H1 (cell line): ENCODE measurements at regions not wholly inside any gene's neighbourhood (a gene's known extent, or its start where the extent isn't known, plus 50 kb on each side); places are given as distances from the start of the nearest gene placed in this dataset.

ENCODE experiments used
- CTCF ChIA-PET: fragments of 300-600 bp; sonication (Branson Sonifier 250); formaldehyde crosslinking; loops from one replicate; lab custom pipeline; 2021; ENCODE audit not compliant: partially characterized antibody; lab: Charles Lee
- POLR2A ChIA-PET: fragments of 300-600 bp; sonication (Branson Sonifier 250); formaldehyde crosslinking; loops from one replicate; lab custom pipeline; 2021; ENCODE audit warnings: inconsistent platforms; ENCODE audit not compliant: partially characterized antibody; lab: Charles Lee
- DNase-seq, 2 experiments: peaks; one replicate each; pipeline versions ENCODE4 v3.0.0 to v3.0.0-alpha.2; 2010 to 2022; ENCODE audit warnings: low spot score in 2 of 2, low read depth in 1 of 2, mixed read lengths in 1 of 2
- FAIRE-seq: peaks from 2 replicates; lab custom pipeline; 2011; peaks lifted over from hg19 to GRCh38; lab: Jason Lieb, UNC
- H2AFZ ChIP-seq: 2 replicates; pipeline ENCODE4 v1.8.1; 2012; ENCODE audit warnings: low read length, inconsistent platforms
- H2AK5ac ChIP-seq: 2 replicates; pipeline ENCODE4 v1.6.1; 2013; ENCODE audit warnings: low read depth, low read length
- H2BK120ac ChIP-seq: replicated peaks from 2 replicates; pipeline ENCODE3; 2013; ENCODE audit warnings: low read depth, low read length, inconsistent platforms
- H2BK12ac ChIP-seq: 2 replicates; pipeline ENCODE4 v1.6.1; 2013; ENCODE audit warnings: low read depth, low read length
- H2BK15ac ChIP-seq: 2 replicates; pipeline ENCODE4 v1.6.1; 2013; ENCODE audit warnings: low read length
- H2BK20ac ChIP-seq: 2 replicates; pipeline ENCODE4 v1.6.1; 2013; ENCODE audit warnings: low read length
- H2BK5ac ChIP-seq: 2 replicates; pipeline ENCODE4 v1.6.1; 2013; ENCODE audit warnings: low read depth, low read length
- H3K14ac ChIP-seq: 2 replicates; pipeline ENCODE4 v1.6.1; 2013; ENCODE audit warnings: inconsistent platforms; ENCODE audit not compliant: insufficient read length
- H3K18ac ChIP-seq: 2 replicates; pipeline ENCODE4 v1.6.1; 2013; ENCODE audit warnings: low read length; ENCODE audit errors: extremely low read depth
- H3K23ac ChIP-seq: 2 replicates; pipeline ENCODE4 v1.6.1; 2013; ENCODE audit warnings: inconsistent platforms; ENCODE audit not compliant: insufficient read length
- H3K23me2 ChIP-seq: 2 replicates; pipeline ENCODE4 v1.6.1; 2013; ENCODE audit warnings: low read depth, low read length
- H3K27ac ChIP-seq: 2 replicates; pipeline ENCODE4 v1.6.1; 2011; ENCODE audit warnings: low read depth, low read length, inconsistent platforms
- H3K27me3 ChIP-seq, 4 experiments: replicated peaks in 1 of 4; 1 replicate in 1 of 4; 2 replicates in 3 of 4; pipeline versions ENCODE4 v1.6.1 to v1.8.1; 2011 to 2013; ENCODE audit warnings: low read length in 3 of 4, mild to moderate bottlenecking in 3 of 4, inconsistent platforms in 2 of 4, mixed read lengths in 2 of 4, moderate library complexity in 1 of 4; ENCODE audit not compliant: control insufficient read depth in 3 of 4, insufficient read depth in 3 of 4; ENCODE audit errors: extremely low read depth in 1 of 4
- H3K36me3 ChIP-seq, 4 experiments: 2 replicates each; pipeline versions ENCODE4 v1.6.1 to v1.8.1; 2011 to 2013; ENCODE audit warnings: mild to moderate bottlenecking in 4 of 4, low read length in 3 of 4, moderate library complexity in 2 of 4, control low read depth in 1 of 4, inconsistent platforms in 1 of 4; ENCODE audit not compliant: insufficient read depth in 4 of 4, control insufficient read depth in 2 of 4
- H3K4ac ChIP-seq: replicated peaks from 2 replicates; pipeline ENCODE3; 2013; ENCODE audit warnings: low read length, low read depth, mixed read lengths, inconsistent platforms; ENCODE audit not compliant: insufficient read length
- H3K4me1 ChIP-seq, 4 experiments: replicated peaks in 1 of 4; 1 replicate in 1 of 4; 2 replicates in 3 of 4; pipeline versions ENCODE4 v1.6.1 to v1.8.1; 2011 to 2013; ENCODE audit warnings: low read length in 3 of 4, inconsistent platforms in 2 of 4, mixed read lengths in 1 of 4; ENCODE audit not compliant: insufficient read depth in 4 of 4, control insufficient read depth in 3 of 4
- H3K4me2 ChIP-seq, 2 experiments: 2 replicates each; pipeline versions ENCODE4 v1.6.1 to v1.8.1; 2011 to 2013; ENCODE audit warnings: low read depth in 2 of 2, low read length in 2 of 2, control low read depth in 1 of 2, inconsistent platforms in 1 of 2, mild to moderate bottlenecking in 1 of 2; ENCODE audit not compliant: insufficient read depth in 1 of 2
- H3K4me3 ChIP-seq, 4 experiments: fragments of 200-600, 300-600 bp in 1 of 4; sonication (generic), shearing (Covaris generic), sonication (Bioruptor Twin) in 1 of 4; 2 replicates each; pipeline versions ENCODE4 v1.5.1 to v1.8.1; 2011 to 2016; ENCODE audit warnings: low read length in 4 of 4, low read depth in 3 of 4, control low read depth in 2 of 4, inconsistent platforms in 2 of 4, mild to moderate bottlenecking in 2 of 4, mixed read lengths in 1 of 4, moderate library complexity in 1 of 4; ENCODE audit not compliant: insufficient read depth in 2 of 4; ENCODE audit errors: extremely low read depth in 1 of 4
- H3K56ac ChIP-seq: replicated peaks from 2 replicates; pipeline ENCODE3; 2013; ENCODE audit warnings: low read depth, mild to moderate bottlenecking, mixed read lengths, low read length, inconsistent platforms; ENCODE audit not compliant: insufficient read length
- H3K79me1 ChIP-seq: 2 replicates; pipeline ENCODE4 v1.6.1; 2013; ENCODE audit warnings: low read depth, low read length, control low read depth
- H3K79me2 ChIP-seq, 2 experiments: 2 replicates each; pipeline versions ENCODE4 v1.6.1 to v1.8.1; 2012 to 2013; ENCODE audit warnings: low read length in 2 of 2, mild to moderate bottlenecking in 2 of 2, inconsistent platforms in 1 of 2; ENCODE audit not compliant: insufficient read depth in 2 of 2, control insufficient read depth in 1 of 2
- H3K9ac ChIP-seq, 4 experiments: replicated peaks in 1 of 4; 1 replicate in 1 of 4; 2 replicates in 3 of 4; pipeline versions ENCODE4 v1.6.1 to v1.8.1; 2011 to 2013; ENCODE audit warnings: low read depth in 3 of 4, low read length in 3 of 4, control low read depth in 2 of 4, mild to moderate bottlenecking in 2 of 4, moderate library complexity in 2 of 4, inconsistent platforms in 1 of 4; ENCODE audit errors: extremely low read depth in 1 of 4
- H3K9me3 ChIP-seq, 2 experiments: 2 replicates each; pipeline versions ENCODE4 v1.6.1 to v1.8.1; 2012 to 2013; ENCODE audit warnings: mild to moderate bottlenecking in 2 of 2, moderate library complexity in 2 of 2, control low read depth in 1 of 2, inconsistent platforms in 1 of 2, low read depth in 1 of 2, low read length in 1 of 2, mixed read lengths in 1 of 2; ENCODE audit not compliant: insufficient read depth in 2 of 2
- H4K20me1 ChIP-seq, 2 experiments: replicated peaks in 1 of 2; 2 replicates each; pipeline versions ENCODE3 to v1.8.1; 2011 to 2013; ENCODE audit warnings: inconsistent platforms in 2 of 2, low read length in 2 of 2, mild to moderate bottlenecking in 1 of 2; ENCODE audit not compliant: insufficient read depth in 2 of 2, control insufficient read depth in 1 of 2
- H4K5ac ChIP-seq: 2 replicates; pipeline ENCODE4 v1.6.1; 2013; ENCODE audit warnings: low read length, low read depth, mixed read lengths, inconsistent platforms; ENCODE audit not compliant: insufficient read length
- H4K8ac ChIP-seq: 2 replicates; pipeline ENCODE4 v1.8.0; 2013; ENCODE audit warnings: mild to moderate bottlenecking, moderate library complexity, low read length, inconsistent platforms; ENCODE audit not compliant: insufficient read depth; ENCODE audit errors: extremely low read depth
- H4K91ac ChIP-seq: replicated peaks from 2 replicates; pipeline ENCODE3; 2013; ENCODE audit warnings: low read length, mixed read lengths, inconsistent platforms; ENCODE audit not compliant: insufficient read length
- ASH2L ChIP-seq: fragments of 200-600, 300-600 bp; sonication (generic); IDR thresholded peaks from one replicate; pipeline ENCODE4 v1.7.1; 2017; ENCODE audit warnings: low read length
- RNF2 ChIP-seq: fragments of 200-900, 300-1000 bp; sonication (generic); IDR thresholded peaks from 2 replicates; pipeline ENCODE4 v1.7.1; 2016; ENCODE audit warnings: borderline replicate concordance, low read depth, mild to moderate bottlenecking, antibody characterized with exemption, low read length; ENCODE audit not compliant: poor library complexity, severe bottlenecking; ENCODE audit errors: missing control alignments
- SIN3A ChIP-seq, 2 experiments: IDR thresholded peaks in 1 of 2; conservative IDR thresholded peaks in 1 of 2; 2 replicates each; pipeline ENCODE4 v1.6.1; 2011 to 2012; ENCODE audit warnings: low read length in 2 of 2, improper control_type of control experiment in 1 of 2, low read depth in 1 of 2, mild to moderate bottlenecking in 1 of 2
- WGBS, 2 experiments: shearing (Covaris generic) in 1 of 2; methylation state at CpG; one replicate each; pipeline versions ENCODE4 v1.1.6 to v1.1.7; 2013 to 2015; ENCODE audit warnings: low lambda C conversion rate in 2 of 2, mixed read lengths in 2 of 2, inconsistent platforms in 1 of 2, low coverage in 1 of 2, missing lambda C conversion rate in 1 of 2; ENCODE audit not compliant: insufficient replicate concordance in 2 of 2, insufficient coverage in 1 of 2, insufficient read length in 1 of 2; ENCODE audit errors: extremely low coverage in 1 of 2, missing lambda C conversion rate in 1 of 2; 5-methylcytosine and 5-hydroxymethylcytosine counted together
- TF ChIP-seq, protein P1 (sequence below): IDR thresholded peaks from 2 replicates; pipeline ENCODE4 v1.6.1; 2011; ENCODE audit warnings: low read depth, mild to moderate bottlenecking, low read length; ENCODE audit not compliant: insufficient read depth
- TF ChIP-seq, protein P2 (sequence below): IDR thresholded peaks from 2 replicates; pipeline ENCODE4 v1.6.1; 2011; ENCODE audit warnings: low read length, improper control_type of control experiment

DNA sequence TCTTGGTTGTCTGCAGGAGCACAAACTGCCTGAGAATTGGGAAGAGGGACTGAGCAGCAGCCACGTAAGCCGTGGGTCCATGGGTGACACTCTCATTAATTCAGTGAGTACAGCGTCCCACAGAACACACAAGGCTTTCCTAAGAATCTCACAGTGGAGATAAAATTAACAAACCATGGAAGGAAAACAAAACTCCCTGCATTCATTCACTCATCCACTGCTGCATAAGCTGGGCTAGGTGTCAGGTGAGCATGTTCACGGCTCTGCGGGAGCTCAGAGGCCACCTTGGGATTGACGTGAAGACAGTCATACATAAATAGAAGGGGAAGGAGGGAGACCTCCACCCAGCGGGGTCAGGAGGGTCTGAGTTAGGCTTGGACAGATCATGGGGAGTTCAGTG, 1442.7 kb downstream of the TBC1D22A start:
- Histone ChIP-seq H4K8ac (no peak overlapping the region), H3K14ac (no peak overlapping the region), H2BK15ac (no peak overlapping the region), H3K18ac (no peak overlapping the region), H4K20me1 (no peaks in the 10 kb centered on the region), H3K4me1 (no peaks in the 10 kb centered on the region), H3K4me3 (no peak overlapping the region), H2AK5ac (no peak overlapping the region), H2BK12ac (no peak overlapping the region), H3K56ac (no peak overlapping the region), H4K91ac (no peak overlapping the region), H3K23me2 (peaks cover 2% of the 10 kb centered on the region; the same call in 1 of the 2 replicates), H3K79me2 (no peaks in the 10 kb centered on the region), H3K4me2 (no peak overlapping the region), H3K27ac (no peak overlapping the region), H3K4ac (no peak overlapping the region), H3K9ac (no peak overlapping the region), H3K9me3 (no peaks in the 10 kb centered on the region), H3K36me3 (no peaks in the 10 kb centered on the region), H2BK20ac (no peak overlapping the region), H2AFZ (no peak overlapping the region), H2BK5ac (no peak overlapping the region), H3K79me1 (no peaks in the 10 kb centered on the region), H2BK120ac (no peak overlapping the region), H3K23ac (no peak overlapping the region), H4K5ac (no peak overlapping the region), H3K27me3 (no peaks in the 10 kb centered on the region)
- FAIRE-seq (no peak), DNase-seq (peak in 1 of 2 experiments; percentile 11)
- CTCF ChIA-PET: no interaction called here
- 87% methylated on average over 7 of the region's 7 CpGs; no CpG with 5 or more reads in 1 of the 2 experiments for WGBS, 2 experiments
- POLR2A ChIA-PET: no interaction called here
- TF ChIP-seq RNF2: no peak
- TF ChIP-seq, protein P1, sequence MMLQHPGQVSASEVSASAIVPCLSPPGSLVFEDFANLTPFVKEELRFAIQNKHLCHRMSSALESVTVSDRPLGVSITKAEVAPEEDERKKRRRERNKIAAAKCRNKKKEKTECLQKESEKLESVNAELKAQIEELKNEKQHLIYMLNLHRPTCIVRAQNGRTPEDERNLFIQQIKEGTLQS: no peak
- no peak for TF ChIP-seq SIN3A (conservative IDR thresholded peaks at IDR 0.05 in 1 of 2, IDR thresholded peaks at IDR 0.05 in 1 of 2; ENCODE audit: low read depth in 1 of 2, low read length in 2 of 2)
- no peak for TF ChIP-seq ASH2L
- TF ChIP-seq, protein P2, sequence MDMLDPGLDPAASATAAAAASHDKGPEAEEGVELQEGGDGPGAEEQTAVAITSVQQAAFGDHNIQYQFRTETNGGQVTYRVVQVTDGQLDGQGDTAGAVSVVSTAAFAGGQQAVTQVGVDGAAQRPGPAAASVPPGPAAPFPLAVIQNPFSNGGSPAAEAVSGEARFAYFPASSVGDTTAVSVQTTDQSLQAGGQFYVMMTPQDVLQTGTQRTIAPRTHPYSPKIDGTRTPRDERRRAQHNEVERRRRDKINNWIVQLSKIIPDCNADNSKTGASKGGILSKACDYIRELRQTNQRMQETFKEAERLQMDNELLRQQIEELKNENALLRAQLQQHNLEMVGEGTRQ: no peak
